B cell (primary cell): ENCODE measurements at regions not wholly inside any gene's neighbourhood (a gene's known extent, or its start where the extent isn't known, plus 50 kb on each side); places are given as distances from the start of the nearest gene placed in this dataset.

Source experiments
- ATAC-seq: fragments of 200-7000 bp; cut with Tn5 transposase; one replicate; pipeline ENCODE4 v1.10.0; 2021; ENCODE audit warnings: low read depth, mild to moderate bottlenecking, moderate number of reproducible peaks, moderate library complexity
- CTCF ChIA-PET: fragments of 350-600 bp; sonication (Branson Sonifier 250); formaldehyde crosslinking; loops from one replicate; lab custom pipeline; 2021; ENCODE audit warnings: antibody characterized with exemption, inconsistent platforms; lab: Charles Lee
- POLR2A ChIA-PET: fragments of 350-600 bp; sonication (Branson Sonifier 250); formaldehyde crosslinking; loops from one replicate; lab custom pipeline; 2021; ENCODE audit warnings: antibody characterized with exemption; lab: Charles Lee
- DNase-seq: peaks from one replicate; pipeline ENCODE4 v3.0.0; 2013
- H2AFZ ChIP-seq: 2 replicates; pipeline ENCODE4 v1.6.1; 2012; ENCODE audit warnings: mild to moderate bottlenecking, low read depth, low read length; ENCODE audit not compliant: insufficient read depth, poor library complexity, severe bottlenecking
- H3K27ac ChIP-seq, 2 donors: 1 replicate in 1 of 2; 2 replicates in 1 of 2; pipeline ENCODE4 v1.5.1; 2012 to 2013; ENCODE audit warnings: low read length in 2 of 2, mild to moderate bottlenecking in 2 of 2, moderate library complexity in 1 of 2
- H3K27me3 ChIP-seq, 4 experiments: fragments of 200-600 bp in 1 of 4; sonication (generic) in 1 of 4; replicated peaks in 1 of 4; 1 replicate in 2 of 4; 2 replicates in 2 of 4; pipeline versions ENCODE4 v1.6.1 to v1.7.0; 2013 to 2016; ENCODE audit warnings: low read length in 3 of 4, mild to moderate bottlenecking in 2 of 4, mixed read lengths in 1 of 4, moderate library complexity in 1 of 4; ENCODE audit not compliant: insufficient read depth in 4 of 4, control insufficient read depth in 3 of 4; ENCODE audit errors: control extremely low read depth in 1 of 4
- H3K36me3 ChIP-seq, 2 experiments: replicated peaks in 1 of 2; 1 replicate in 1 of 2; 2 replicates in 1 of 2; pipeline versions ENCODE4 v1.6.1 to v1.7.1; 2013; ENCODE audit warnings: low read length in 1 of 2; ENCODE audit not compliant: insufficient read depth in 2 of 2, control insufficient read depth in 1 of 2; ENCODE audit errors: control extremely low read depth in 1 of 2, extremely low read depth in 1 of 2
- H3K4me1 ChIP-seq, 2 donors: fragments of 200-600 bp in 1 of 2; sonication (generic) in 1 of 2; 1 replicate in 1 of 2; 2 replicates in 1 of 2; pipeline versions ENCODE4 v1.5.1 to v1.6.1; 2013 to 2017; ENCODE audit warnings: low read length in 2 of 2; ENCODE audit not compliant: control insufficient read depth in 2 of 2, insufficient read depth in 2 of 2
- H3K4me2 ChIP-seq: replicated peaks from 2 replicates; pipeline ENCODE3; 2012; ENCODE audit warnings: mild to moderate bottlenecking, low read depth, low read length; ENCODE audit not compliant: poor library complexity, severe bottlenecking
- H3K4me3 ChIP-seq, 5 experiments: fragments of 200-600 bp in 1 of 5; sonication (generic) in 1 of 5; 1 replicate in 3 of 5; 2 replicates in 2 of 5; pipeline versions ENCODE4 v1.5.1 to v1.7.0; 2011 to 2016; ENCODE audit warnings: low read length in 4 of 5, mild to moderate bottlenecking in 4 of 5, low read depth in 2 of 5, control low read depth in 1 of 5, moderate library complexity in 1 of 5; ENCODE audit not compliant: insufficient read depth in 1 of 5; ENCODE audit errors: control extremely low read depth in 1 of 5, extremely low read depth in 1 of 5
- H3K79me2 ChIP-seq: fragments of 200-600 bp; sonication (generic); one replicate; pipeline ENCODE4 v1.6.0; 2016; ENCODE audit warnings: low read length; ENCODE audit not compliant: control insufficient read depth, insufficient read depth
- H3K9ac ChIP-seq: fragments of 200-600 bp; sonication (generic); 2 replicates; pipeline ENCODE4 v1.6.1; 2017; ENCODE audit warnings: mild to moderate bottlenecking, low read length, moderate library complexity
- H3K9me3 ChIP-seq, 3 donors: one replicate each; pipeline versions ENCODE4 v1.6.1 to v1.7.1; 2013; ENCODE audit warnings: low read length in 2 of 3; ENCODE audit not compliant: control insufficient read depth in 2 of 3, insufficient read depth in 1 of 3; ENCODE audit errors: control extremely low read depth in 1 of 3
- H4K20me1 ChIP-seq: 2 replicates; pipeline ENCODE4 v1.6.0; 2012; ENCODE audit warnings: mild to moderate bottlenecking, low read length; ENCODE audit not compliant: insufficient read depth, control insufficient read depth, poor library complexity, severe bottlenecking
- H3K27ac Mint-ChIP-seq: one replicate; pipeline ENCODE4 v1.8.0; 2021; ENCODE audit warnings: mixed read lengths
- H3K27me3 Mint-ChIP-seq: one replicate; pipeline ENCODE4 v1.8.0; 2021; ENCODE audit warnings: mixed read lengths
- H3K4me1 Mint-ChIP-seq: one replicate; pipeline ENCODE4 v1.8.0; 2021; ENCODE audit warnings: mixed read lengths
- H3K4me3 Mint-ChIP-seq: one replicate; pipeline ENCODE4 v1.8.0; 2021; ENCODE audit warnings: mixed read lengths
- H3K9me3 Mint-ChIP-seq: one replicate; pipeline ENCODE4 v1.8.0; 2022; ENCODE audit warnings: mixed read lengths; ENCODE audit not compliant: insufficient read depth
- CTCF ChIP-seq: fragments of 200-600 bp; IDR thresholded peaks from one replicate; pipeline ENCODE4 v1.8.0; 2022; ENCODE audit warnings: antibody characterized with exemption, mild to moderate bottlenecking
- EZH2 ChIP-seq: IDR thresholded peaks from 2 replicates; pipeline ENCODE4 v1.6.1; 2012; ENCODE audit warnings: borderline replicate concordance, low read depth, mild to moderate bottlenecking, moderate library complexity, low read length; ENCODE audit not compliant: insufficient read depth, poor library complexity, severe bottlenecking
- WGBS: methylation state at CpG from one replicate; pipeline ENCODE4 v1.1.5; 2013; ENCODE audit warnings: missing lambda C conversion rate; ENCODE audit not compliant: insufficient coverage; 5-methylcytosine and 5-hydroxymethylcytosine counted together
- intact Hi-C: fragments of 100-400 bp; cut with micrococcal nuclease; formaldehyde crosslinking; loops from one replicate; pipeline ENCODE4 v1.10.0; 2022

GRCh38 chr6:149130508-149130907 is 187.0 kb upstream of the TAB2 start:
- ATAC-seq = no peak
- DNase-seq = no peak
- H3K4me1 ChIP-seq = peaks cover 14 to 17% of the 10 kb centered on the region in 2 donors
- Mint-ChIP-seq H3K4me1 (peaks cover 23% of the 10 kb centered on the region), H3K4me3 (no peak overlapping the region), H3K9me3 (no peaks in the 10 kb centered on the region), H3K27me3 (no peaks in the 10 kb centered on the region), H3K27ac (no peak overlapping the region)
- intact Hi-C loops = no loop called here
- no peaks in the 10 kb centered on the region for H3K79me2 ChIP-seq
- H3K36me3 ChIP-seq = no peaks in the 10 kb centered on the region
- no peak overlapping the region for H2AFZ ChIP-seq
- WGBS = 97% methylated on average over 7 of the region's 7 CpGs
- no peak for TF ChIP-seq CTCF
- TF ChIP-seq EZH2 = no peak
- no peak overlapping the region for H3K4me2 ChIP-seq
- no peaks in the 10 kb centered on the region for H3K9me3 ChIP-seq
- no peak overlapping the region for H3K27ac ChIP-seq
- H4K20me1 ChIP-seq = no peaks in the 10 kb centered on the region
- CTCF ChIA-PET = no interaction called here
- no peak overlapping the region for H3K4me3 ChIP-seq
- no peak overlapping the region for H3K9ac ChIP-seq
- POLR2A ChIA-PET = no interaction called here
- no peaks in the 10 kb centered on the region for H3K27me3 ChIP-seq

GRCh38 chr6:149131891-149132290 is 185.6 kb upstream of the TAB2 start:
- 83% methylated on average over 1 of the region's 4 CpGs for WGBS

More at GRCh38 chr6:149131891-149132290, 185.6 kb upstream of the TAB2 start:
- ChIA-PET POLR2A (no interaction called here), CTCF (interaction anchor here (1.2 to 1.4 kb wide), 3 partner anchors 13 to 300 kb away, joined by 3 to 5 read pairs (median 5); no protein-coding TSS in a partner anchor)
- Histone ChIP-seq H3K9ac (no peak overlapping the region), H3K79me2 (no peaks in the 10 kb centered on the region), H3K9me3 (no peaks in the 10 kb centered on the region), H2AFZ (no peak overlapping the region), H3K4me1 (peaks cover 14 to 17% of the 10 kb centered on the region in 2 donors), H3K27ac (no peak overlapping the region), H3K4me2 (no peak overlapping the region), H3K27me3 (no peaks in the 10 kb centered on the region), H3K4me3 (no peak overlapping the region), H3K36me3 (no peaks in the 10 kb centered on the region), H4K20me1 (no peaks in the 10 kb centered on the region)
- H3K27me3 Mint-ChIP-seq = no peaks in the 10 kb centered on the region
- H3K27ac Mint-ChIP-seq = no peak overlapping the region
- no peak overlapping the region for H3K4me3 Mint-ChIP-seq
- H3K9me3 Mint-ChIP-seq = no peaks in the 10 kb centered on the region
- ATAC-seq (no peak), DNase-seq (no peak)
- TF ChIP-seq EZH2 = no peak
- TF ChIP-seq CTCF = no peak
- H3K4me1 Mint-ChIP-seq = peaks cover 23% of the 10 kb centered on the region
- intact Hi-C loops = no loop called here
